Endodermal cell (in vitro differentiated cells): ENCODE measurements at regions not wholly inside any gene's neighbourhood (a gene's known extent, or its start where the extent isn't known, plus 50 kb on each side); places are given as distances from the start of the nearest gene placed in this dataset.
"Not testable (repeated sequence)": the region's sequence is repeated elsewhere in the genome, so short reads cannot be mapped to it uniquely, and the experiment has no call there.

Source experiments
- DNase-seq: peaks from one replicate; pipeline ENCODE4 v3.0.0-alpha.2; 2017
- H3K27ac ChIP-seq: 2 replicates; pipeline ENCODE4 v1.5.1; 2013; ENCODE audit warnings: mild to moderate bottlenecking, low read depth, low read length, moderate library complexity
- H3K27me3 ChIP-seq: 2 replicates; pipeline ENCODE4 v1.6.1; 2013; ENCODE audit warnings: mild to moderate bottlenecking, low read length, moderate library complexity; ENCODE audit not compliant: insufficient read depth, control insufficient read depth, poor library complexity, severe bottlenecking
- H3K36me3 ChIP-seq: 2 replicates; pipeline ENCODE4 v1.7.0; 2013; ENCODE audit warnings: mild to moderate bottlenecking, low read length, moderate library complexity; ENCODE audit not compliant: control insufficient read depth, insufficient read depth
- H3K4me1 ChIP-seq: one replicate; pipeline ENCODE4 v1.7.0; 2013; ENCODE audit warnings: low read length; ENCODE audit not compliant: control insufficient read depth, insufficient read depth
- H3K4me3 ChIP-seq: 2 replicates; pipeline ENCODE4 v1.5.1; 2013; ENCODE audit warnings: mild to moderate bottlenecking, low read length, moderate library complexity
- H3K9ac ChIP-seq: 2 replicates; pipeline ENCODE4 v1.6.1; 2013; ENCODE audit warnings: mild to moderate bottlenecking, low read length, moderate library complexity; ENCODE audit not compliant: poor library complexity, severe bottlenecking; ENCODE audit errors: extremely low read depth
- H3K9me3 ChIP-seq: 2 replicates; pipeline ENCODE4 v1.6.1; 2013; ENCODE audit warnings: mild to moderate bottlenecking, low read length, moderate library complexity; ENCODE audit not compliant: control insufficient read depth
- H3K27ac Mint-ChIP-seq: 2 replicates; pipeline ENCODE4 v1.8.0; 2020; ENCODE audit warnings: mixed read lengths
- H3K27me3 Mint-ChIP-seq: 2 replicates; pipeline ENCODE4 v1.8.0; 2021; ENCODE audit warnings: mild to moderate bottlenecking, mixed read lengths; ENCODE audit not compliant: insufficient read depth
- H3K36me3 Mint-ChIP-seq: 2 replicates; pipeline ENCODE4 v1.8.0; 2020; ENCODE audit warnings: low read depth, mixed read lengths
- H3K4me1 Mint-ChIP-seq: 2 replicates; pipeline ENCODE4 v1.8.0; 2020; ENCODE audit warnings: mixed read lengths
- H3K4me3 Mint-ChIP-seq: 2 replicates; pipeline ENCODE4 v1.8.0; 2020; ENCODE audit warnings: mild to moderate bottlenecking, moderate library complexity, mixed read lengths
- H3K9me3 Mint-ChIP-seq: 2 replicates; pipeline ENCODE4 v1.8.0; 2020; ENCODE audit warnings: mild to moderate bottlenecking, mixed read lengths
- CTCF ChIP-seq: fragments of 200-600 bp; sonication (generic); conservative IDR thresholded peaks from 2 replicates; pipeline ENCODE4 v1.5.0; 2021; ENCODE audit warnings: antibody characterized with exemption, mild to moderate bottlenecking
- WGBS, 2 experiments: methylation state at CpG; one replicate each; pipeline versions ENCODE4 v1.1.5 to v1.1.7; 2013; ENCODE audit warnings: missing lambda C conversion rate in 2 of 2, mixed read lengths in 1 of 2; ENCODE audit not compliant: insufficient coverage in 1 of 2, insufficient read length in 1 of 2; 5-methylcytosine and 5-hydroxymethylcytosine counted together

- H3K27ac Mint-ChIP-seq: no peak overlapping the region
- no peaks in the 10 kb centered on the region for H3K9me3 ChIP-seq
- no peak overlapping the region for H3K4me3 Mint-ChIP-seq
- H3K36me3 ChIP-seq: no peaks in the 10 kb centered on the region
- no peak for DNase-seq
- no peaks in the 10 kb centered on the region for H3K27me3 Mint-ChIP-seq
- H3K4me3 ChIP-seq: no peak overlapping the region
- no peak overlapping the region for H3K9ac ChIP-seq
- H3K4me1 ChIP-seq: no peaks in the 10 kb centered on the region
- TF ChIP-seq CTCF: no peak
- no peaks in the 10 kb centered on the region for H3K27me3 ChIP-seq
- no peaks in the 10 kb centered on the region for H3K36me3 Mint-ChIP-seq
- no peak overlapping the region for H3K27ac ChIP-seq
- H3K9me3 Mint-ChIP-seq: peaks cover 61% of the 10 kb centered on the region
- H3K4me1 Mint-ChIP-seq: no peaks in the 10 kb centered on the region
Observed at GRCh38 chrX:51098046-51098445, 187.5 kb downstream of the BMP15 start.

- not testable (repeated sequence) for H3K27ac Mint-ChIP-seq, H3K9me3 ChIP-seq, H3K27me3 ChIP-seq, H3K4me3 ChIP-seq, H3K27ac ChIP-seq, H3K4me3 Mint-ChIP-seq, H3K4me1 ChIP-seq, H3K36me3 ChIP-seq, H3K4me1 Mint-ChIP-seq, H3K36me3 Mint-ChIP-seq, DNase-seq, H3K27me3 Mint-ChIP-seq, H3K9ac ChIP-seq
- WGBS, 2 experiments: 96% methylated on average over 28 of the region's 52 CpGs; no CpG with 5 or more reads in 1 of the 2 experiments
- peaks cover 48% of the 10 kb centered on the region for H3K9me3 Mint-ChIP-seq
Observed at GRCh38 chrX:51119058-51119926, 208.8 kb downstream of the BMP15 start.

- not testable (repeated sequence) for H3K4me1 ChIP-seq, H3K9ac ChIP-seq, DNase-seq, H3K27me3 Mint-ChIP-seq, H3K27ac Mint-ChIP-seq, H3K36me3 Mint-ChIP-seq, H3K27me3 ChIP-seq, H3K4me3 Mint-ChIP-seq, H3K4me3 ChIP-seq, H3K4me1 Mint-ChIP-seq, H3K27ac ChIP-seq, H3K9me3 ChIP-seq, H3K36me3 ChIP-seq
- WGBS, 2 experiments: 92% methylated on average over 4 of the region's 4 CpGs; no CpG with 5 or more reads in 1 of the 2 experiments
- H3K9me3 Mint-ChIP-seq: peaks cover 65% of the 10 kb centered on the region
Observed at GRCh38 chrX:51125743-51126142, 206.9 kb upstream of the NUDT10 start.

GRCh38 chrX:51144828-51145442 is 187.7 kb upstream of the NUDT10 start:
- peak; percentile 85 for TF ChIP-seq CTCF
- Mint-ChIP-seq H3K4me3 (no peak overlapping the region), H3K9me3 (peaks cover 36% of the 10 kb centered on the region), H3K27ac (no peak overlapping the region), H3K36me3 (no peaks in the 10 kb centered on the region), H3K27me3 (no peaks in the 10 kb centered on the region), H3K4me1 (peaks cover 2% of the 10 kb centered on the region)
- Histone ChIP-seq H3K4me3 (no peak overlapping the region), H3K9ac (no peak overlapping the region), H3K27ac (no peak overlapping the region), H3K36me3 (no peaks in the 10 kb centered on the region), H3K4me1 (no peaks in the 10 kb centered on the region), H3K27me3 (no peaks in the 10 kb centered on the region), H3K9me3 (no peaks in the 10 kb centered on the region)
- peak; percentile 83 for DNase-seq
- 55% methylated on average over 3 of the region's 3 CpGs; no CpG with 5 or more reads in 1 of the 2 experiments for WGBS, 2 experiments
